Transverse colon (tissue), 4 donors: ENCODE measurements at regions not wholly inside any gene's neighbourhood (a gene's known extent, or its start where the extent isn't known, plus 50 kb on each side); places are given as distances from the start of the nearest gene placed in this dataset.

Experiments used
- DNase-seq: peaks from one replicate; pipeline ENCODE4 v3.0.0-alpha.2; 2019
- H3K27ac ChIP-seq, 4 donors: fragments of 200-600 bp; sonication (generic); 2 replicates each; pipeline ENCODE4 v1.5.1; 2016 to 2018; ENCODE audit warnings: inconsistent platforms in 4 of 4
- H3K27me3 ChIP-seq: fragments of 200-600 bp; sonication (generic); 2 replicates; pipeline ENCODE4 v1.5.1; 2017; ENCODE audit warnings: inconsistent platforms
- H3K36me3 ChIP-seq, 4 donors: fragments of 200-600 bp; sonication (generic); 2 replicates each; pipeline ENCODE4 v1.5.1; 2017 to 2019; ENCODE audit warnings: inconsistent platforms in 4 of 4
- H3K4me1 ChIP-seq, 4 donors: fragments of 200-600 bp; sonication (generic); 2 replicates each; pipeline ENCODE4 v1.5.1; 2017 to 2020; ENCODE audit warnings: inconsistent platforms in 4 of 4
- H3K4me3 ChIP-seq, 4 donors: fragments of 200-600 bp; sonication (generic); 1 replicate in 1 of 4; 2 replicates in 3 of 4; pipeline versions ENCODE4 v1.5.1 to v1.6.1; 2017 to 2019; ENCODE audit warnings: inconsistent platforms in 4 of 4
- H3K9me3 ChIP-seq, 2 donors: fragments of 200-600 bp; sonication (generic); 2 replicates each; pipeline ENCODE4 v1.5.1; 2017 to 2019; ENCODE audit warnings: inconsistent platforms in 2 of 2
- EP300 ChIP-seq: sonication (generic); formaldehyde crosslinking; IDR thresholded peaks from one replicate; pipeline ENCODE4 v1.6.1; 2017; ENCODE audit warnings: antibody characterized with exemption, low read depth
- POLR2A ChIP-seq: fragments of 450-650 bp; IDR thresholded peaks from one replicate; pipeline ENCODE4 v1.6.1; 2016; ENCODE audit warnings: antibody characterized with exemption, mild to moderate bottlenecking, moderate library complexity
- POLR2AphosphoS5 ChIP-seq, 3 donors: sonication (generic); formaldehyde crosslinking; IDR thresholded peaks; one replicate each; pipeline ENCODE4 v1.6.1; 2016; ENCODE audit warnings: antibody characterized with exemption in 3 of 3
- WGBS, 2 donors: methylation state at CpG; one replicate each; pipeline ENCODE4 v1.1.5; 2018; ENCODE audit warnings: low coverage in 1 of 2; 5-methylcytosine and 5-hydroxymethylcytosine counted together
- in situ Hi-C, 4 donors: fragments of 200-750 bp; cut with MboI; loops; one replicate each; pipeline versions ENCODE4 v1.15.0 to v1.15.1; 2017; ENCODE audit warnings: low sequenced_read_pairs in 3 of 4, low pct_ligation_motif_present in 1 of 4, low pct_unique_long_range_greater_than_20kb in 1 of 4
- intact Hi-C: fragments of 100-400 bp; cut with DNase I; formaldehyde crosslinking; loops from one replicate; pipeline ENCODE4 v1.15.1; 2023; ENCODE audit warnings: low total_unique reads
- TF ChIP-seq, protein P1 (sequence below), 5 experiments: fragments of 200-600 bp in 3 of 5; fragments of 450-650 bp in 2 of 5; sonication (generic) in 3 of 5; IDR thresholded peaks; 1 replicate in 2 of 5; 2 replicates in 3 of 5; pipeline ENCODE4 v1.5.1; 2016 to 2017; ENCODE audit warnings: antibody characterized with exemption in 5 of 5, inconsistent platforms in 3 of 5, mild to moderate bottlenecking in 2 of 5, moderate library complexity in 1 of 5

DNA sequence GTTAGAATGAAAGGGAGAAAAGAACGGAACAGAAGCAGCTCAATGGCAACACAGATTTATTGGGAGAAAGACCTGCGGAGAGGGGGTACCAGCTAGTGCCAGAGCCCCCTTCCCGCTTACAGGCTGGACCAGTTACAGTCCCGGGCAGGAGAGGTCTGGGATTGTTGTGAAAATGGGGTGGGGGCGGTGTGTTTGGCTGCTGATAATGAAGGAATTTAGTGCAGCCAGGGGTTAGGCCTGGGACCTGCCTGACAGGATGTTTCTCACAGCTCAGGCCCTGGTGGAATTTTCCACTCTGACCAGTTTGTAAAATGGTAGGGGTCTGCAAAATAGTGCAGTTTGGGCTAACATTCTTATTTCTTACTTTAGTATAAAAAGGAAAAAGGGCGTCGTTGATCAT lies 75.4 kb upstream of the SPIN4 start:
- 80 to 100% methylated on average over 2 to 7 of the region's 7 CpGs for WGBS, 2 donors
- intact Hi-C loops (no loop called here), in situ Hi-C loops (loop anchor here in 1 of 4 donors (25.0 kb wide), 1 partner anchor 111 kb away; no protein-coding TSS in a partner anchor)
- Histone ChIP-seq H3K36me3 (no peaks in the 10 kb centered on the region), H3K4me3 (no peak overlapping the region), H3K27ac (no peak overlapping the region), H3K9me3 (no peaks in the 10 kb centered on the region), H3K27me3 (no peaks in the 10 kb centered on the region), H3K4me1 (no peaks in the 10 kb centered on the region)
- TF ChIP-seq, protein P1, sequence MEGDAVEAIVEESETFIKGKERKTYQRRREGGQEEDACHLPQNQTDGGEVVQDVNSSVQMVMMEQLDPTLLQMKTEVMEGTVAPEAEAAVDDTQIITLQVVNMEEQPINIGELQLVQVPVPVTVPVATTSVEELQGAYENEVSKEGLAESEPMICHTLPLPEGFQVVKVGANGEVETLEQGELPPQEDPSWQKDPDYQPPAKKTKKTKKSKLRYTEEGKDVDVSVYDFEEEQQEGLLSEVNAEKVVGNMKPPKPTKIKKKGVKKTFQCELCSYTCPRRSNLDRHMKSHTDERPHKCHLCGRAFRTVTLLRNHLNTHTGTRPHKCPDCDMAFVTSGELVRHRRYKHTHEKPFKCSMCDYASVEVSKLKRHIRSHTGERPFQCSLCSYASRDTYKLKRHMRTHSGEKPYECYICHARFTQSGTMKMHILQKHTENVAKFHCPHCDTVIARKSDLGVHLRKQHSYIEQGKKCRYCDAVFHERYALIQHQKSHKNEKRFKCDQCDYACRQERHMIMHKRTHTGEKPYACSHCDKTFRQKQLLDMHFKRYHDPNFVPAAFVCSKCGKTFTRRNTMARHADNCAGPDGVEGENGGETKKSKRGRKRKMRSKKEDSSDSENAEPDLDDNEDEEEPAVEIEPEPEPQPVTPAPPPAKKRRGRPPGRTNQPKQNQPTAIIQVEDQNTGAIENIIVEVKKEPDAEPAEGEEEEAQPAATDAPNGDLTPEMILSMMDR (IDR thresholded peaks at IDR 0.05) = no peak
- TF ChIP-seq EP300 (no peak), POLR2AphosphoS5 (IDR thresholded peaks at IDR 0.05) (no peak), POLR2A (no peak)
- no peak for DNase-seq

DNA sequence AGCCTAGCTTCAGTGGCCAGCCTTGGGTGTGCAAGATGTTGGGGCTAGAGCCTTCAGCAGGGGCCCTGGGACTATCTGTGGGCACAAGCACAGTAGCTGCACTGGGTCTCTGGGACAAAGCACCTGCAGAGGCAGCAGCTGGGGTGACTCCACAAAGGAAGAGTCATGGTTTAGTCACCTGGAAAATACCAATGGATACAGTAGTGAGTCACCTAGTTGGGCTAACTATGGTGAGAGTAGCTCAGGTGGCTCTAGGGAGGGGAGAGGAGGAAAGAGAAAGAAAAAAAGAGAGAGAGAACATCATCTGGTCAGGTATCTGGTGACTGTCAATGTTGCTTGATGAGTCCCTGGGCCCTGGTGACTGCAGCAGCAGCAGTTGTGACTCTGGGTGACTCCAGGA lies 72.9 kb upstream of the SPIN4 start:
- Histone ChIP-seq H3K4me1 (no peaks in the 10 kb centered on the region), H3K27ac (no peak overlapping the region), H3K9me3 (no peaks in the 10 kb centered on the region), H3K27me3 (no peaks in the 10 kb centered on the region), H3K4me3 (no peak overlapping the region), H3K36me3 (no peaks in the 10 kb centered on the region)
- in situ Hi-C loops (no loop called here), intact Hi-C loops (no loop called here)
- TF ChIP-seq POLR2A = no peak
- TF ChIP-seq, protein P1 (IDR thresholded peaks at IDR 0.05) = no peak
- TF ChIP-seq EP300 = no peak
- DNase-seq = no peak

GRCh38 chrX:63421411-63421810 lies 70.3 kb upstream of the SPIN4 start:
- in situ Hi-C loops = no loop called here
- Histone ChIP-seq H3K4me1 (no peaks in the 10 kb centered on the region), H3K4me3 (no peak overlapping the region), H3K27me3 (no peaks in the 10 kb centered on the region), H3K36me3 (no peaks in the 10 kb centered on the region), H3K27ac (no peak overlapping the region), H3K9me3 (no peaks in the 10 kb centered on the region)
- DNase-seq = no peak
- intact Hi-C loops = no loop called here
- TF ChIP-seq POLR2A = no peak
- TF ChIP-seq POLR2AphosphoS5 (IDR thresholded peaks at IDR 0.05) = no peak
- TF ChIP-seq EP300 = no peak
- TF ChIP-seq, protein P1 (IDR thresholded peaks at IDR 0.05) = no peak

DNA sequence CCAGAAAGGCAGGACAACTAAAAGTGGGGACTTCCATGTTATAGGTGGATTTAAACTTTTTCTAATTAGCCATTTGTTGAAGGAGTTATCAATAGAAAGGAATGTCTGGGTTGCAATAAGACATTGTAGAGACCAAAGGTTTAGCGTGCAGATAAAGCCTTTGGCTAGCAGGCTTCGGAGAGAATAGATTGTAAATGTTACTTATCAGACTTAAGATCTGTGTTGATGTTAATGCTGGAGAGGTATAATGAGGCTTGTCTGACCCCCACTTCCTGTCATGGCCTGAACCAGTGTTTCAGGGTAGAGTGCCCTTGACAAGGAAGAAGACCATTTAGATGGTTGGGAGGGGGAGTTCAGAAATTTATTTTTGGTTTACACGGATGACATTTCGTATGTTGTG lies 67.1 kb upstream of the SPIN4 start:
- H3K4me1 ChIP-seq = no peaks in the 10 kb centered on the region
- H3K4me3 ChIP-seq = no peak overlapping the region
- no peaks in the 10 kb centered on the region for H3K9me3 ChIP-seq
- 91% methylated on average over 4 of the region's 4 CpGs; no CpG with 5 or more reads in 1 of the 2 donors for WGBS, 2 donors
- no peaks in the 10 kb centered on the region for H3K27me3 ChIP-seq
- TF ChIP-seq, protein P1 (IDR thresholded peaks at IDR 0.05) = no peak
- TF ChIP-seq POLR2AphosphoS5 (IDR thresholded peaks at IDR 0.05) = no peak
- no peak for TF ChIP-seq POLR2A
- no peak for TF ChIP-seq EP300
- intact Hi-C loops (no loop called here), in situ Hi-C loops (no loop called here)
- no peaks in the 10 kb centered on the region for H3K36me3 ChIP-seq
- DNase-seq = no peak
- no peak overlapping the region for H3K27ac ChIP-seq
